Muscle of leg (tissue), 3 donors: ENCODE measurements at regions not wholly inside any gene's neighbourhood (a gene's known extent, or its start where the extent isn't known, plus 50 kb on each side); places are given as distances from the start of the nearest gene placed in this dataset.

Experiments used
- DNase-seq: peaks from one replicate; pipeline ENCODE4 v3.0.0; 2013
- H3K27ac ChIP-seq: one replicate; pipeline ENCODE4 v1.5.1; 2013; ENCODE audit warnings: mild to moderate bottlenecking, low read length, control low read depth
- H3K27me3 ChIP-seq: one replicate; pipeline ENCODE4 v1.6.1; 2013; ENCODE audit warnings: low read length; ENCODE audit not compliant: control insufficient read depth, insufficient read depth
- H3K36me3 ChIP-seq: one replicate; pipeline ENCODE4 v1.6.1; 2013; ENCODE audit warnings: low read length; ENCODE audit not compliant: control insufficient read depth, insufficient read depth
- H3K4me1 ChIP-seq: one replicate; pipeline ENCODE4 v1.6.1; 2013; ENCODE audit warnings: low read length; ENCODE audit not compliant: control insufficient read depth, insufficient read depth
- H3K4me3 ChIP-seq: one replicate; pipeline ENCODE4 v1.5.1; 2013; ENCODE audit warnings: low read length, control low read depth
- H3K9me3 ChIP-seq: replicated peaks from 2 replicates; pipeline ENCODE4 v1.6.1; 2013; ENCODE audit warnings: low read depth, low read length; ENCODE audit not compliant: control insufficient read depth
- WGBS: methylation state at CpG from one replicate; pipeline ENCODE4 v1.1.5; 2013; ENCODE audit warnings: missing lambda C conversion rate; ENCODE audit not compliant: insufficient coverage; 5-methylcytosine and 5-hydroxymethylcytosine counted together

DNA sequence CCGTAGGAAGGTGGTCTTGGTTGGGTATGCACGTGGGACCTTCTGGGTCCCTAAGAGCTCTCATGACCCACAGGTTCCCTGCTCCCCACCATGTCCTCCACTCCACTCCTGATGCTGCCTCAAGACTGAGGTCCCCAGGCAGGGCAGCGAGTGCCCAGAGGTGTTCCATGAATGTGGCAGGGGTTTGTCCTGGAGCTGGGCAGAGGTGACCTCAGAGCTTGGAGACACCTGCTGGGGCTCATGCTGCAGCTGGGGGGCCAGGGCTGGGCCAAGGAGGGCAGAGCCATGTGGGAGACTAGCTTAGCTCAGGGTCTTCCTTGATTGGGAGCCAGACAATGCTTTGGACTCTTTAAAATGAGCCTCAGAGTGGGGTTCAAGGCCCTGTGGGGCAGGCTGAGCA lies 74.0 kb upstream of the PITX1 start:
- 100% methylated on average over 1 of the region's 3 CpGs for WGBS
- peaks cover 18% of the 10 kb centered on the region for H3K27me3 ChIP-seq
- DNase-seq = no peak
- no peak overlapping the region for H3K4me3 ChIP-seq
- H3K4me1 ChIP-seq = peaks cover 12% of the 10 kb centered on the region
- no peaks in the 10 kb centered on the region for H3K9me3 ChIP-seq
- H3K36me3 ChIP-seq = no peaks in the 10 kb centered on the region
- no peak overlapping the region for H3K27ac ChIP-seq

GRCh38 chr5:135106610-135107471 lies 72.8 kb upstream of the PITX1 start:
- no peak for DNase-seq
- Histone ChIP-seq H3K9me3 (no peaks in the 10 kb centered on the region), H3K36me3 (no peaks in the 10 kb centered on the region), H3K4me1 (peaks cover 7% of the 10 kb centered on the region), H3K4me3 (no peak overlapping the region), H3K27ac (no peak overlapping the region), H3K27me3 (peaks cover 18% of the 10 kb centered on the region)
- WGBS = 56% methylated on average over 10 of the region's 19 CpGs

DNA sequence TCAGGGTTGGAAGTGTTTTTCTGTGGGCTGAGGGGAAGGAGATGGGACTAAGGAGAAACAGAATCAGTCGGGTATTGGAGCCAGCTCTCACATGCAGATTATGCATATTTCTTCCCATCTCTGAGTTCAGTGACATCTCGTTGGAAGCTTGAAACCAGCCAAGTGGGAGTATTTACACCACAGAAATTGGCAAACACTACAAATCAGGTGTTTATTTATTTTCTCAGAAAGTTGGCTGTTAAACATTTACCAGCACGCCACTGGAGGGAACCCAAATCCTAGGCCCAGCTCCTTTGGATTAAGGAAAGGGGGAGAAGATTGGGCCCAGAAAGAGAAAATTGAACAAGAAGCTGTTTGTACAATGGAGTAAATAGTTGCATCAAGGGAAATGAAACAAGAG lies 72.1 kb upstream of the PITX1 start:
- peaks cover 16% of the 10 kb centered on the region for H3K27me3 ChIP-seq
- H3K27ac ChIP-seq = no peak overlapping the region
- no peak overlapping the region for H3K4me3 ChIP-seq
- H3K36me3 ChIP-seq = no peaks in the 10 kb centered on the region
- 86% methylated on average over 1 of the region's 3 CpGs for WGBS
- DNase-seq = no peak
- H3K4me1 ChIP-seq = peaks cover 2% of the 10 kb centered on the region
- no peaks in the 10 kb centered on the region for H3K9me3 ChIP-seq

- no peak overlapping the region for H3K27ac ChIP-seq
- no peaks in the 10 kb centered on the region for H3K9me3 ChIP-seq
- peaks cover 2% of the 10 kb centered on the region for H3K4me1 ChIP-seq
- H3K36me3 ChIP-seq = no peaks in the 10 kb centered on the region
- H3K27me3 ChIP-seq = peaks cover 11% of the 10 kb centered on the region
- H3K4me3 ChIP-seq = no peak overlapping the region
- no peak for DNase-seq
- WGBS = 94% methylated on average over 2 of the region's 3 CpGs
Observed at GRCh38 chr5:135105105-135105484, 71.1 kb upstream of the PITX1 start.

GRCh38 chr5:135103575-135103853 lies 69.5 kb upstream of the PITX1 start:
- H3K27me3 ChIP-seq = peaks cover 11% of the 10 kb centered on the region
- no peak overlapping the region for H3K4me3 ChIP-seq
- no CpG with 5 or more reads among the region's 7 CpGs for WGBS
- no peaks in the 10 kb centered on the region for H3K36me3 ChIP-seq
- no peak for DNase-seq
- no peaks in the 10 kb centered on the region for H3K9me3 ChIP-seq
- H3K4me1 ChIP-seq = peaks cover 2% of the 10 kb centered on the region
- no peak overlapping the region for H3K27ac ChIP-seq

DNA sequence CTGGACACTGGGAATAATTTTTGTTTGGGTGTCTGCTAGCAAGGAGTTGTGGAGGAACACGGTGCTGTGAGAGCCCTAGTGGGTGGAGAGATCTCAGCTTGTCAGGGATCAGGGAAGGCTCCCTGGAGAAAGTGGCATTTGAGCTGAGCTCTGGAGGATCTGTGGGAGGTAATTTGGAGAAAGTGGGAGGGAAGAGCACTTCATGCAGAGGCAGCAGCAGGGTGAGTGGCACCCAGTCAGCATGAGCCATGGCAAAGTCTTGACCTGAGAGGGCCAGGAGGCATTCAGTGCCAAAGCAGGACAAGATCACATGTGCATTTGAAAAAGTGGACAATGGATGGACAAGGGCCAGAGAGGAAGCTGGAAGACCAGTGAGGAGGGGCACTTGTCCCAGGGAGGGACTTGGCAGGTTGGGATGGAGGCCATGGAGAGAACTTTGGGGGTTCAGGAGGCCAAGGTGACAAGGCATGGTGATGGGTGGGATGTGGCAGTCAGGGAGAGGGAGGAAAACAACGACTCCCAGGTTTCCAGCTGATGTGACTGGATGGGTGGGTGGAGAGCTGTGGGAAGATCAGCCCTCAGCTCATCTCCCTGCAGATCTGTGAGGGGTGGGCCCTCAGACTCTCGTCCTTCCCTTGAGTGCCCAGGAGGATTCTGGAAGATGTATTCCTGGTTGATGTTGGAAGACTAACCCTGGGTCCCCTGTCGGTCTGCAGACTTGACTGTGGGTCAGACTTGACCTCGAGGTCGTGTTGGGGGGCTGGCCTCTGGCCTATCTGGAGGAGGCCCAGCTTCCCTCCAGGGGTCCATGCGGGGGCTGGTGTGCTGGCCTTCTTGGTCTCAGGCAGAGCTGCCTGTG lies 68.9 kb upstream of the PITX1 start:
- H3K36me3 ChIP-seq = no peaks in the 10 kb centered on the region
- 66% methylated on average over 5 of the region's 7 CpGs for WGBS
- no peak for DNase-seq
- no peak overlapping the region for H3K27ac ChIP-seq
- H3K4me1 ChIP-seq = peaks cover 2% of the 10 kb centered on the region
- no peak overlapping the region for H3K4me3 ChIP-seq
- H3K27me3 ChIP-seq = peaks cover 11% of the 10 kb centered on the region
- H3K9me3 ChIP-seq = no peaks in the 10 kb centered on the region

DNA sequence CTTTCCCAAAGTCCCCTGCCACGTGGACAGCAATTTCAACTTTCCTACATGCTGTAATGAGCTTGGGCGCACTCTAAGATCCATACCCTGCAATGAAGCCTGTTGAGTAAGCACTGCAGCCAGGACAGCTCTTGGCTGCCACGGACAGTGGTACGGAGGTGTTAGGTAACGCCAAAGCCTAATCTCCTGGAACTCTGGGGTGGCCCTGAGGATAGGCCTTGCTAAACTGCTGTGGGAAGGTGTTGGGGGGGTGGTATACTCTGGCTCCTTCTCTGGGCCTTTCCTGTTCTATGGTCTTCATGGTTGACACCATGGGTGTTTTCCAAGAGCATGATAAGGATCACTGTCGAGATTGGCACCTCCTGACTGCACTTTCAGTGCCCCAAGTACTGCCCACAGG lies 66.4 kb upstream of the PITX1 start:
- DNase-seq = no peak
- 94% methylated on average over 3 of the region's 6 CpGs for WGBS
- peaks cover 5% of the 10 kb centered on the region for H3K27me3 ChIP-seq
- no peaks in the 10 kb centered on the region for H3K4me1 ChIP-seq
- H3K36me3 ChIP-seq = no peaks in the 10 kb centered on the region
- no peaks in the 10 kb centered on the region for H3K9me3 ChIP-seq
- no peak overlapping the region for H3K27ac ChIP-seq
- no peak overlapping the region for H3K4me3 ChIP-seq

- Histone ChIP-seq H3K9me3 (no peaks in the 10 kb centered on the region), H3K36me3 (no peaks in the 10 kb centered on the region), H3K27me3 (peaks cover 5% of the 10 kb centered on the region), H3K4me1 (no peaks in the 10 kb centered on the region), H3K4me3 (no peak overlapping the region), H3K27ac (no peak overlapping the region)
- 93% methylated on average over 2 of the region's 3 CpGs for WGBS
- DNase-seq = no peak
Observed at GRCh38 chr5:135100011-135100410, 66.0 kb upstream of the PITX1 start.

DNA sequence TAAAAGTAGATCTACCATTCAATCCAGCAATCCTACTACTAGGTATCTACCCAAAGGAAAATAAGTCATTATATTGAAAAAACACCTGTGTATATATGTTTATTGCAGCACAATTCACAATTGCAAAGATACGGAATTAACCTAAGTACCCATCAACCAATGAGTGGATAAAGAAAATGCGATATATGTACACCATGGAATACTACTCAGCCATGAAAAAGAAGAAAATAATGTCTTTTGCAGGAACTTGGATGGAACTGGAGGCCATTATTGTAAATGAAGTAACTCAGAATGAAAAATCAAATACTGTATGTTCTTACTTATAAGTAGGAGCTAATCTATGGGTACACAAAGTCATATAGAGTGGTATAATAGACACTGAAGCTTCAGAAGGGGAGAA lies 63.4 kb upstream of the PITX1 start:
- Histone ChIP-seq H3K27ac (no peak overlapping the region), H3K4me1 (no peaks in the 10 kb centered on the region), H3K27me3 (peaks cover 5% of the 10 kb centered on the region), H3K9me3 (no peaks in the 10 kb centered on the region), H3K4me3 (no peak overlapping the region), H3K36me3 (no peaks in the 10 kb centered on the region)
- no peak for DNase-seq
- no CpG with 5 or more reads among the region's 2 CpGs for WGBS

GRCh38 chr5:135095871-135096270 lies 61.8 kb upstream of the PITX1 start:
- Histone ChIP-seq H3K9me3 (no peaks in the 10 kb centered on the region), H3K27me3 (peaks cover 5% of the 10 kb centered on the region), H3K4me1 (no peaks in the 10 kb centered on the region), H3K36me3 (no peaks in the 10 kb centered on the region), H3K27ac (no peak overlapping the region), H3K4me3 (no peak overlapping the region)
- DNase-seq = no peak
- 83% methylated on average over 1 of the region's 3 CpGs for WGBS
